GM19395 (cell line): ENCODE measurements at regions not wholly inside any gene's neighbourhood (a gene's known extent, or its start where the extent isn't known, plus 50 kb on each side); places are given as distances from the start of the nearest gene placed in this dataset.

Source experiments
- ATAC-seq: cut with Tn5 transposase; IDR thresholded peaks from one replicate; pipeline ENCODE4 v1.9.1; 2021; ENCODE audit warnings: mild to moderate bottlenecking, moderate library complexity; ENCODE audit not compliant: unreplicated experiment

- no peak for ATAC-seq
These were observed 143.0 kb upstream of the CPNE8 start for GRCh38 chr12:39048395-39048794.

- no peak for ATAC-seq
These were observed 142.3 kb upstream of the CPNE8 start for GRCh38 chr12:39047539-39048262.

- no peak for ATAC-seq
These were observed 139.4 kb upstream of the CPNE8 start for GRCh38 chr12:39044754-39045153.

- no peak for ATAC-seq
These were observed 138.0 kb upstream of the CPNE8 start for GRCh38 chr12:39043424-39043822.

GRCh38 chr12:39040275-39040674, 134.9 kb upstream of the CPNE8 start:
- ATAC-seq = no peak

- no peak for ATAC-seq
These were observed 131.7 kb upstream of the CPNE8 start for GRCh38 chr12:39037115-39037514.

- no peak for ATAC-seq
These were observed 130.7 kb upstream of the CPNE8 start for GRCh38 chr12:39036105-39036504.

- ATAC-seq = no peak
These were observed 128.4 kb upstream of the CPNE8 start for GRCh38 chr12:39033782-39034181.

GRCh38 chr12:39032448-39032847, 127.1 kb upstream of the CPNE8 start:
- ATAC-seq = no peak

- ATAC-seq = no peak
These were observed 126.6 kb upstream of the CPNE8 start for GRCh38 chr12:39032034-39032433.

- ATAC-seq = no peak
These were observed 123.0 kb upstream of the CPNE8 start for GRCh38 chr12:39028382-39028781.

- ATAC-seq = no peak
These were observed 107.5 kb upstream of the CPNE8 start for GRCh38 chr12:39012870-39013269.

GRCh38 chr12:39011166-39011565, 105.8 kb upstream of the CPNE8 start:
- ATAC-seq = no peak

- no peak for ATAC-seq
These were observed 105.0 kb upstream of the CPNE8 start for GRCh38 chr12:39010406-39010805.

- no peak for ATAC-seq
These were observed 102.2 kb upstream of the CPNE8 start for GRCh38 chr12:39007619-39008018.

GRCh38 chr12:39006286-39006685, 100.9 kb upstream of the CPNE8 start:
- no peak for ATAC-seq

GRCh38 chr12:39005671-39006070, 100.3 kb upstream of the CPNE8 start:
- no peak for ATAC-seq

- no peak for ATAC-seq
These were observed 98.3 kb upstream of the CPNE8 start for GRCh38 chr12:39003541-39004155.

GRCh38 chr12:39000370-39000769, 95.0 kb upstream of the CPNE8 start:
- no peak for ATAC-seq

- ATAC-seq = no peak
These were observed 93.6 kb upstream of the CPNE8 start for GRCh38 chr12:38998887-38999482.

- no peak for ATAC-seq
These were observed 89.9 kb upstream of the CPNE8 start for GRCh38 chr12:38995249-38995648.

- ATAC-seq = no peak
These were observed 80.6 kb upstream of the CPNE8 start for GRCh38 chr12:38985961-38986360.
